HCT116 (cell line): ENCODE measurements at regions not wholly inside any gene's neighbourhood (a gene's known extent, or its start where the extent isn't known, plus 50 kb on each side); places are given as distances from the start of the nearest gene placed in this dataset.

Experiments
- ATAC-seq: fragments of 200-7000 bp; cut with Tn5 transposase; 2 replicates; pipeline ENCODE4 v1.9.1; 2020; ENCODE audit warnings: mild to moderate bottlenecking, moderate library complexity
- BruUV-seq: library from RNA; stranded (reverse); fragments of 400-500 nt; replicated peaks from 2 replicates; lab custom pipeline; 2021; lab: Mats Ljungman, UMichigan
- CTCF ChIA-PET: fragments of 300-600 bp; sonication (Branson Sonifier 250); formaldehyde crosslinking; loops from one replicate; lab custom pipeline; 2021; ENCODE audit warnings: antibody characterized with exemption; lab: Charles Lee
- POLR2A ChIA-PET: fragments of 300-600, 350-600 bp; sonication (Branson Sonifier 250); formaldehyde crosslinking; loops from one replicate; lab custom pipeline; 2021; ENCODE audit warnings: antibody characterized with exemption; lab: Charles Lee
- RAD21 ChIA-PET, 2 experiments: fragments of 300-600 bp; sonication (Branson Sonifier 250); formaldehyde crosslinking; loops; one replicate each; lab custom pipeline; 2023; ENCODE audit warnings: low total read pairs in 2 of 2; ENCODE audit not compliant: uncharacterized antibody in 2 of 2, unreplicated experiment in 2 of 2, low non-redundant PET in 1 of 2; lab: Charles Lee
- DNase-seq: peaks from one replicate; pipeline ENCODE4 v3.0.0-alpha.2; 2010; ENCODE audit warnings: low read depth, low spot score
- H2AFZ ChIP-seq: fragments of 200-600 bp; shearing (Covaris generic), sonication (generic); 2 replicates; pipeline ENCODE4 v1.6.1; 2017; ENCODE audit warnings: low read depth, mixed run types, mixed read lengths, antibody characterized with exemption, low read length; ENCODE audit not compliant: poor library complexity, severe bottlenecking
- H3K27ac ChIP-seq: 2 replicates; pipeline ENCODE4 v1.5.1; 2012; ENCODE audit warnings: low read depth, low read length
- H3K27me3 ChIP-seq: fragments of 200-600 bp; sonication (generic); 2 replicates; pipeline ENCODE4 v1.6.1; 2016; ENCODE audit warnings: mixed run types, low read length, mixed read lengths; ENCODE audit not compliant: insufficient read depth
- H3K36me3 ChIP-seq, 2 experiments: fragments of 200-500 bp in 1 of 2; fragments of 200-600 bp in 1 of 2; sonication (Bioruptor generic) in 1 of 2; sonication (generic) in 1 of 2; 2 replicates each; pipeline versions ENCODE4 v1.5.1 to v1.6.1; 2014 to 2016; ENCODE audit warnings: low read length in 2 of 2, inconsistent platforms in 1 of 2, mixed read lengths in 1 of 2, mixed run types in 1 of 2; ENCODE audit not compliant: insufficient read depth in 2 of 2, control insufficient read depth in 1 of 2
- H3K4me1 ChIP-seq, 2 experiments: fragments of 200-600 bp in 1 of 2; sonication (generic) in 1 of 2; 2 replicates each; pipeline versions ENCODE4 v1.5.1 to v1.6.1; 2012 to 2017; ENCODE audit warnings: low read length in 2 of 2, inconsistent platforms in 1 of 2, mild to moderate bottlenecking in 1 of 2, mixed read lengths in 1 of 2, mixed run types in 1 of 2, moderate library complexity in 1 of 2; ENCODE audit not compliant: insufficient read depth in 2 of 2, control insufficient read depth in 1 of 2
- H3K4me2 ChIP-seq: fragments of 200-600 bp; sonication (generic); 2 replicates; pipeline ENCODE4 v1.6.1; 2017; ENCODE audit warnings: mixed run types, low read length, mixed read lengths
- H3K4me3 ChIP-seq, 2 experiments: fragments of 200-600 bp in 1 of 2; sonication (generic) in 1 of 2; replicated peaks in 1 of 2; 2 replicates each; pipeline ENCODE4 v1.5.1; 2011 to 2016; ENCODE audit warnings: low read length in 2 of 2, control low read depth in 1 of 2, low read depth in 1 of 2, mild to moderate bottlenecking in 1 of 2, mixed read lengths in 1 of 2, mixed run types in 1 of 2
- H3K79me2 ChIP-seq: fragments of 200-600 bp; sonication (generic); 2 replicates; pipeline ENCODE4 v1.6.1; 2017; ENCODE audit warnings: mild to moderate bottlenecking, mixed run types, low read length, moderate library complexity, mixed read lengths; ENCODE audit not compliant: insufficient read depth
- H3K9ac ChIP-seq: fragments of 200-600 bp; sonication (generic); 2 replicates; pipeline ENCODE4 v1.6.1; 2016; ENCODE audit warnings: low read length, mixed read lengths
- H3K9me2 ChIP-seq: fragments of 200-600 bp; sonication (generic), shearing (Covaris generic); 2 replicates; pipeline ENCODE4 v1.6.1; 2017; ENCODE audit warnings: mixed run types, mild to moderate bottlenecking, moderate library complexity; ENCODE audit not compliant: insufficient read depth
- H3K9me3 ChIP-seq, 2 experiments: fragments of 200-500 bp in 1 of 2; fragments of 200-600 bp in 1 of 2; sonication (Bioruptor generic) in 1 of 2; sonication (generic) in 1 of 2; 2 replicates each; pipeline ENCODE4 v1.6.1; 2014 to 2017; ENCODE audit warnings: low read length in 2 of 2, mixed read lengths in 2 of 2, inconsistent platforms in 1 of 2, low read depth in 1 of 2, mild to moderate bottlenecking in 1 of 2, mixed run types in 1 of 2, moderate library complexity in 1 of 2; ENCODE audit not compliant: control insufficient read depth in 1 of 2, insufficient read depth in 1 of 2
- H4K20me1 ChIP-seq: fragments of 200-600 bp; sonication (generic), shearing (Covaris generic); 2 replicates; pipeline ENCODE4 v1.6.1; 2017; ENCODE audit warnings: mixed run types, mild to moderate bottlenecking, moderate library complexity; ENCODE audit not compliant: insufficient read depth
- ATF3 ChIP-seq: IDR thresholded peaks from 2 replicates; pipeline ENCODE4 v1.6.1; 2012
- CBX3 ChIP-seq: IDR thresholded peaks from 2 replicates; pipeline ENCODE4 v1.6.1; 2012; ENCODE audit warnings: low read depth
- CTCF ChIP-seq, 3 experiments: fragments of 200-600 bp in 1 of 3; sonication (generic) in 1 of 3; IDR thresholded peaks in 2 of 3; conservative IDR thresholded peaks in 1 of 3; 2 replicates each; pipeline ENCODE4 v1.5.1; 2012 to 2017; ENCODE audit warnings: low read depth in 2 of 3, low read length in 2 of 3, antibody characterized with exemption in 1 of 3, borderline replicate concordance in 1 of 3, control low read depth in 1 of 3, mild to moderate bottlenecking in 1 of 3, mixed read lengths in 1 of 3, mixed run types in 1 of 3, moderate library complexity in 1 of 3; ENCODE audit not compliant: insufficient read depth in 1 of 3
- EGR1 ChIP-seq: IDR thresholded peaks from 2 replicates; pipeline ENCODE4 v1.6.1; 2012; ENCODE audit warnings: low read depth
- EZH2phosphoT487 ChIP-seq: fragments of 200-600 bp; IDR thresholded peaks from 2 replicates; pipeline ENCODE4 v1.6.1; 2018; ENCODE audit warnings: antibody characterized with exemption, borderline replicate concordance
- FOSL1 ChIP-seq: IDR thresholded peaks from 2 replicates; pipeline ENCODE4 v1.6.1; 2012; ENCODE audit warnings: low read depth
- MAX ChIP-seq: IDR thresholded peaks from 2 replicates; pipeline ENCODE4 v1.6.1; 2012
- POLR2A ChIP-seq: IDR thresholded peaks from 2 replicates; pipeline ENCODE4 v1.7.0; 2011; ENCODE audit warnings: borderline replicate concordance; ENCODE audit not compliant: insufficient read depth, insufficient read length; ENCODE audit errors: extremely low read depth
- RAD21 ChIP-seq: IDR thresholded peaks from 2 replicates; pipeline ENCODE4 v1.6.1; 2012; ENCODE audit warnings: low read depth, mild to moderate bottlenecking
- SIN3A ChIP-seq: IDR thresholded peaks from 2 replicates; pipeline ENCODE4 v1.6.1; 2012; ENCODE audit warnings: low read depth
- SP1 ChIP-seq: IDR thresholded peaks from 2 replicates; pipeline ENCODE4 v1.6.1; 2012; ENCODE audit warnings: low read depth
- SRF ChIP-seq: IDR thresholded peaks from 2 replicates; pipeline ENCODE4 v1.6.1; 2012; ENCODE audit warnings: low read depth
- TCF7L2 ChIP-seq: IDR thresholded peaks from 2 replicates; pipeline ENCODE4 v1.7.0; 2011; ENCODE audit warnings: borderline replicate concordance, inconsistent platforms; ENCODE audit not compliant: insufficient read depth, insufficient read length; ENCODE audit errors: extremely low read depth
- ZFX ChIP-seq: fragments of 450-650 bp; IDR thresholded peaks from 2 replicates; pipeline ENCODE4 v1.6.1; 2017
- ZNF274 ChIP-seq: fragments of 200-500 bp; sonication (Bioruptor generic); IDR thresholded peaks from 2 replicates; pipeline ENCODE4 v1.6.1; 2014; ENCODE audit warnings: mild to moderate bottlenecking, low read depth, low read length, inconsistent platforms
- intact Hi-C: fragments of 100-400 bp; cut with micrococcal nuclease; formaldehyde crosslinking; loops from 2 replicates; pipeline ENCODE4 v1.10.0; 2022

GRCh38 chr11:116530705-116531104 is 242.1 kb downstream of the BUD13 start:
- DNase-seq: no peak
- Histone ChIP-seq H3K36me3 (no peaks in the 10 kb centered on the region), H4K20me1 (no peaks in the 10 kb centered on the region), H2AFZ (no peak overlapping the region), H3K9ac (no peak overlapping the region), H3K9me3 (0 out of 4 replicates have a peak, but pooled peaks cover 0 to 4% of the 10 kb centered on the region in 2 experiments), H3K4me2 (no peak overlapping the region), H3K79me2 (no peaks in the 10 kb centered on the region), H3K27ac (no peak overlapping the region), H3K4me3 (no peak overlapping the region), H3K4me1 (no peaks in the 10 kb centered on the region), H3K9me2 (no peaks in the 10 kb centered on the region), H3K27me3 (peaks cover 89% of the 10 kb centered on the region)
- no TSS peak for BruUV-seq
- POLR2A ChIA-PET: no interaction called here
- RAD21 ChIA-PET: no interaction called here
- CTCF ChIA-PET: no interaction called here
- no peak for TF ChIP-seq ZFX
- TF ChIP-seq SP1: no peak
- TF ChIP-seq POLR2A: no peak
- TF ChIP-seq RAD21: no peak
- no peak for TF ChIP-seq CTCF (IDR thresholded peaks at IDR 0.05 in 2 of 3, conservative IDR thresholded peaks at IDR 0.05 in 1 of 3; ENCODE audit: borderline replicate concordance in 1 of 3, insufficient read depth in 1 of 3, low read depth in 2 of 3, low read length in 2 of 3)
- no peak for TF ChIP-seq CBX3
- TF ChIP-seq SIN3A: no peak
- TF ChIP-seq SRF: no peak
- TF ChIP-seq ZNF274: no peak
- no peak for TF ChIP-seq FOSL1
- no peak for TF ChIP-seq EGR1
- intact Hi-C loops: no loop called here
- ATAC-seq: no peak

GRCh38 chr11:116529271-116529670 is 243.5 kb downstream of the BUD13 start:
- ChIA-PET RAD21 (no interaction called here), CTCF (no interaction called here), POLR2A (no interaction called here)
- intact Hi-C loops: no loop called here
- Histone ChIP-seq H3K4me3 (no peak overlapping the region), H2AFZ (no peak overlapping the region), H3K9ac (no peak overlapping the region), H4K20me1 (no peaks in the 10 kb centered on the region), H3K4me1 (no peaks in the 10 kb centered on the region), H3K36me3 (no peaks in the 10 kb centered on the region), H3K9me2 (no peaks in the 10 kb centered on the region), H3K9me3 (0 out of 4 replicates have a peak, but pooled peaks cover 0 to 4% of the 10 kb centered on the region in 2 experiments), H3K4me2 (no peak overlapping the region), H3K79me2 (no peaks in the 10 kb centered on the region), H3K27me3 (peaks cover 83% of the 10 kb centered on the region), H3K27ac (no peak overlapping the region)
- no TSS peak for BruUV-seq
- TF ChIP-seq RAD21: no peak
- TF ChIP-seq CBX3: no peak
- TF ChIP-seq TCF7L2: no peak
- TF ChIP-seq EGR1: no peak
- TF ChIP-seq ATF3: no peak
- no peak for TF ChIP-seq EZH2phosphoT487
- TF ChIP-seq SIN3A: no peak
- TF ChIP-seq MAX: no peak
- ATAC-seq (no peak), DNase-seq (no peak)
